GM23338 (cell line): ENCODE measurements at regions not wholly inside any gene's neighbourhood (a gene's known extent, or its start where the extent isn't known, plus 50 kb on each side); places are given as distances from the start of the nearest gene placed in this dataset.

Experiments used
- ATAC-seq: fragments of 200-7000 bp; cut with Tn5 transposase; 3 replicates; pipeline ENCODE4 v1.9.1; 2020
- DNase-seq: peaks from one replicate; pipeline ENCODE4 v3.0.0-alpha.2; 2015; ENCODE audit warnings: low spot score
- H2AFZ ChIP-seq: fragments of 200-600 bp; sonication (generic); 2 replicates; pipeline ENCODE4 v1.8.0; 2016; ENCODE audit warnings: antibody characterized with exemption, mild to moderate bottlenecking, moderate library complexity
- H3F3A ChIP-seq: fragments of 200-600 bp; sonication (generic); replicated peaks from 2 replicates; pipeline ENCODE4 v1.8.0; 2017; ENCODE audit warnings: antibody characterized with exemption, mixed run types, low read depth
- H3K27ac ChIP-seq: fragments of 200-600 bp; sonication (generic); 2 replicates; pipeline ENCODE4 v1.6.1; 2016; ENCODE audit warnings: low read depth
- H3K27me3 ChIP-seq: fragments of 200-600 bp; sonication (generic); 2 replicates; pipeline ENCODE4 v1.8.0; 2016; ENCODE audit warnings: mild to moderate bottlenecking, mixed run types, moderate library complexity; ENCODE audit not compliant: insufficient read depth
- H3K36me3 ChIP-seq: fragments of 200-600 bp; sonication (generic); 2 replicates; pipeline ENCODE4 v1.8.0; 2016; ENCODE audit warnings: mild to moderate bottlenecking; ENCODE audit not compliant: insufficient read depth
- H3K4me1 ChIP-seq: fragments of 200-600 bp; sonication (generic); 2 replicates; pipeline ENCODE4 v1.8.0; 2016; ENCODE audit warnings: mild to moderate bottlenecking, moderate library complexity; ENCODE audit not compliant: insufficient read depth
- H3K4me2 ChIP-seq: fragments of 200-600 bp; sonication (generic); 2 replicates; pipeline ENCODE4 v1.7.1; 2017; ENCODE audit warnings: mixed run types
- H3K4me3 ChIP-seq: fragments of 200-600 bp; sonication (generic); 2 replicates; pipeline ENCODE4 v1.6.1; 2016; ENCODE audit warnings: mixed run types
- H3K79me2 ChIP-seq: fragments of 200-600 bp; sonication (generic); replicated peaks from 2 replicates; pipeline ENCODE4 v1.8.0; 2017; ENCODE audit warnings: mild to moderate bottlenecking; ENCODE audit not compliant: insufficient read depth
- H3K9me2 ChIP-seq: fragments of 200-600 bp; sonication (generic); 2 replicates; pipeline ENCODE4 v1.8.0; 2017; ENCODE audit not compliant: insufficient read depth
- H4K20me1 ChIP-seq: fragments of 200-600 bp; sonication (generic); replicated peaks from 2 replicates; pipeline ENCODE4 v1.8.0; 2017; ENCODE audit warnings: mild to moderate bottlenecking; ENCODE audit not compliant: insufficient read depth
- H3K27ac Mint-ChIP-seq: 2 replicates; pipeline ENCODE4 v1.8.0; 2020; ENCODE audit warnings: inconsistent platforms, mild to moderate bottlenecking, moderate library complexity, mixed read lengths
- H3K27me3 Mint-ChIP-seq: 3 replicates; pipeline ENCODE4 v1.8.0; 2022; ENCODE audit warnings: low read depth, mild to moderate bottlenecking, moderate library complexity, mixed read lengths, inconsistent platforms; ENCODE audit not compliant: insufficient read depth, poor library complexity
- H3K36me3 Mint-ChIP-seq: 3 replicates; pipeline ENCODE4 v1.8.0; 2021; ENCODE audit warnings: low read depth, mild to moderate bottlenecking, inconsistent platforms, moderate library complexity, mixed read lengths
- H3K4me1 Mint-ChIP-seq: 3 replicates; pipeline ENCODE4 v1.8.0; 2020; ENCODE audit warnings: mild to moderate bottlenecking, inconsistent platforms, mixed read lengths
- H3K4me3 Mint-ChIP-seq: 3 replicates; pipeline ENCODE4 v1.8.0; 2021; ENCODE audit warnings: moderate library complexity, mild to moderate bottlenecking, inconsistent platforms, mixed read lengths
- H3K9me3 Mint-ChIP-seq: 3 replicates; pipeline ENCODE4 v1.8.0; 2020; ENCODE audit warnings: moderate library complexity, mild to moderate bottlenecking, inconsistent platforms, mixed read lengths
- CREB1 ChIP-seq: fragments of 250-450 bp; sonication (Bioruptor Pico); IDR thresholded peaks from 2 replicates; pipeline ENCODE4 v1.5.0; 2020; ENCODE audit warnings: low read depth, mild to moderate bottlenecking, moderate library complexity
- CTCF ChIP-seq, 2 experiments: fragments of 200-600 bp in 1 of 2; sonication (generic) in 1 of 2; conservative IDR thresholded peaks; 2 replicates each; pipeline versions ENCODE4 v1.5.1 to v1.6.1; 2016 to 2017; ENCODE audit warnings: antibody characterized with exemption in 2 of 2, low read depth in 2 of 2, mild to moderate bottlenecking in 2 of 2, moderate library complexity in 1 of 2
- ETS1 ChIP-seq: IDR thresholded peaks from 2 replicates; pipeline ENCODE4 v1.6.1; 2016; ENCODE audit warnings: antibody characterized with exemption
- JUNB ChIP-seq: IDR thresholded peaks from one replicate; pipeline ENCODE4 v1.6.1; 2016; ENCODE audit warnings: antibody characterized with exemption; ENCODE audit not compliant: unreplicated experiment
- NANOG ChIP-seq: IDR thresholded peaks from 2 replicates; pipeline ENCODE4 v1.6.1; 2016; ENCODE audit warnings: antibody characterized with exemption, borderline replicate concordance
- REST ChIP-seq: IDR thresholded peaks from one replicate; pipeline ENCODE4 v1.6.1; 2018; ENCODE audit warnings: antibody characterized with exemption; ENCODE audit not compliant: unreplicated experiment
- ZNF114 ChIP-seq: fragments of 250-450 bp; sonication (Bioruptor Pico); IDR thresholded peaks from 2 replicates; pipeline ENCODE4 v1.5.0; 2020; ENCODE audit warnings: mild to moderate bottlenecking, moderate library complexity
- ZNF462 ChIP-seq: fragments of 250-450 bp; sonication (Bioruptor Pico); IDR thresholded peaks from 2 replicates; pipeline ENCODE4 v1.5.0; 2020; ENCODE audit warnings: mild to moderate bottlenecking, moderate library complexity

- TF ChIP-seq ZNF462, result no peak
- TF ChIP-seq JUNB, result no peak
- TF ChIP-seq CREB1 (CRISPR knock-in tag), result no peak
- no peak for TF ChIP-seq CTCF (conservative IDR thresholded peaks at IDR 0.05; ENCODE audit: low read depth in 2 of 2)
- TF ChIP-seq NANOG, result no peak
- TF ChIP-seq ZNF114 (CRISPR knock-in tag), result no peak
Observed at GRCh38 chr16:86370062-86370461, 140.3 kb upstream of the FOXF1 start (continued).

GRCh38 chr16:86371083-86371803, 139.1 kb upstream of the FOXF1 start:
- Histone ChIP-seq H3K27me3 (no peaks in the 10 kb centered on the region), H3K4me3 (no peak overlapping the region), H3K79me2 (no peaks in the 10 kb centered on the region), H3K4me2 (no peak overlapping the region), H3K4me1 (peaks cover 18% of the 10 kb centered on the region), H2AFZ (peak overlapping the region; percentile 69; the same call in 1 of the 2 replicates), H3K36me3 (no peaks in the 10 kb centered on the region), H3K27ac (no peak overlapping the region), H3F3A (no peaks in the 10 kb centered on the region), H3K9me2 (no peaks in the 10 kb centered on the region), H4K20me1 (no peaks in the 10 kb centered on the region)
- ATAC-seq (no peak), DNase-seq (no peak)
- TF ChIP-seq JUNB, result no peak
- no peak for TF ChIP-seq CTCF (conservative IDR thresholded peaks at IDR 0.05; ENCODE audit: low read depth in 2 of 2)
- no peak for TF ChIP-seq ETS1
- TF ChIP-seq REST, result no peak
- Mint-ChIP-seq H3K27me3 (peaks cover 10% of the 10 kb centered on the region), H3K9me3 (peaks cover 6% of the 10 kb centered on the region), H3K36me3 (no peaks in the 10 kb centered on the region), H3K4me1 (peaks cover 28% of the 10 kb centered on the region), H3K27ac (no peak overlapping the region), H3K4me3 (no peak overlapping the region)
